H4 (cell line): ENCODE measurements at regions not wholly inside any gene's neighbourhood (a gene's known extent, or its start where the extent isn't known, plus 50 kb on each side); places are given as distances from the start of the nearest gene placed in this dataset.

Experiments
- DNase-seq: peaks from one replicate; pipeline ENCODE4 v3.0.0-alpha.2; 2015; ENCODE audit warnings: low spot score

GRCh38 chr15:47505712-47506328, 211.5 kb upstream of the SEMA6D start:
- no peak for DNase-seq

GRCh38 chr15:47506329-47507100, 210.8 kb upstream of the SEMA6D start:
- DNase-seq = no peak

- no peak for DNase-seq
These were observed 209.9 kb upstream of the SEMA6D start for GRCh38 chr15:47507221-47507985.

GRCh38 chr15:47511261-47511660, 206.0 kb upstream of the SEMA6D start:
- DNase-seq = no peak

- no peak for DNase-seq
These were observed 203.8 kb upstream of the SEMA6D start for GRCh38 chr15:47513471-47513870.

- no peak for DNase-seq
These were observed 203.1 kb upstream of the SEMA6D start for GRCh38 chr15:47514200-47514652.

- no peak for DNase-seq
These were observed 200.7 kb upstream of the SEMA6D start for GRCh38 chr15:47516558-47516957.

- no peak for DNase-seq
These were observed 200.3 kb upstream of the SEMA6D start for GRCh38 chr15:47516972-47517371.

- DNase-seq = no peak
These were observed 199.6 kb upstream of the SEMA6D start for GRCh38 chr15:47517737-47518136.

- peak; percentile 68 for DNase-seq
These were observed 193.4 kb upstream of the SEMA6D start for GRCh38 chr15:47523681-47524475.

- no peak for DNase-seq
These were observed 188.1 kb upstream of the SEMA6D start for GRCh38 chr15:47529241-47529640.

GRCh38 chr15:47534673-47535072, 182.6 kb upstream of the SEMA6D start:
- no peak for DNase-seq

GRCh38 chr15:47541562-47541961, 175.7 kb upstream of the SEMA6D start:
- no peak for DNase-seq

- no peak for DNase-seq
These were observed 174.9 kb upstream of the SEMA6D start for GRCh38 chr15:47542312-47542989.

- no peak for DNase-seq
These were observed 169.1 kb upstream of the SEMA6D start for GRCh38 chr15:47548231-47548630.

- DNase-seq = no peak
These were observed 168.3 kb upstream of the SEMA6D start for GRCh38 chr15:47548986-47549385.

GRCh38 chr15:47551079-47551478, 166.2 kb upstream of the SEMA6D start:
- no peak for DNase-seq

GRCh38 chr15:47551546-47551945, 165.8 kb upstream of the SEMA6D start:
- no peak for DNase-seq

GRCh38 chr15:47552978-47553608, 164.2 kb upstream of the SEMA6D start:
- DNase-seq = no peak

GRCh38 chr15:47553947-47554346, 163.4 kb upstream of the SEMA6D start:
- DNase-seq = no peak

- no peak for DNase-seq
These were observed 156.2 kb upstream of the SEMA6D start for GRCh38 chr15:47561102-47561501.
